HG03139 (cell line): ENCODE measurements at regions not wholly inside any gene's neighbourhood (a gene's known extent, or its start where the extent isn't known, plus 50 kb on each side); places are given as distances from the start of the nearest gene placed in this dataset.
A peak's percentile ranks its signal among the peaks of the same experiment; 100 is the strongest.
"Not testable (repeated sequence)": the region's sequence is repeated elsewhere in the genome, so short reads cannot be mapped to it uniquely, and the experiment has no call there.

Experiments
- ATAC-seq: cut with Tn5 transposase; IDR thresholded peaks from one replicate; pipeline ENCODE4 v1.9.1; 2021; ENCODE audit not compliant: unreplicated experiment

GRCh38 chr11:57871231-57871630 lies 109.6 kb downstream of the CTNND1 start:
- ATAC-seq: no peak

GRCh38 chr11:57873196-57873911 lies 111.8 kb downstream of the CTNND1 start:
- ATAC-seq: no peak

GRCh38 chr11:57874981-57875380 lies 113.4 kb downstream of the CTNND1 start:
- ATAC-seq: no peak

GRCh38 chr11:57881647-57882046 lies 120.0 kb downstream of the CTNND1 start:
- ATAC-seq: no peak

- no peak for ATAC-seq
Measured at GRCh38 chr11:57883630-57884029, 122.0 kb downstream of the CTNND1 start.

GRCh38 chr11:57885298-57886050 lies 123.9 kb downstream of the CTNND1 start:
- ATAC-seq: no peak

- no peak for ATAC-seq
Measured at GRCh38 chr11:57888386-57888785, 126.8 kb downstream of the CTNND1 start.

GRCh38 chr11:57890521-57890920 lies 128.9 kb downstream of the CTNND1 start:
- ATAC-seq: no peak

GRCh38 chr11:57893200-57893599 lies 130.5 kb upstream of the OR9Q1 start:
- ATAC-seq: not testable (repeated sequence)

- no peak for ATAC-seq
Measured at GRCh38 chr11:57896361-57897145, 127.1 kb upstream of the OR9Q1 start.

- ATAC-seq: no peak
Measured at GRCh38 chr11:57899378-57899777, 124.3 kb upstream of the OR9Q1 start.

GRCh38 chr11:57900320-57900719 lies 123.4 kb upstream of the OR9Q1 start:
- ATAC-seq: no peak

GRCh38 chr11:57901278-57901677 lies 122.4 kb upstream of the OR9Q1 start:
- no peak for ATAC-seq

GRCh38 chr11:57901756-57902155 lies 121.9 kb upstream of the OR9Q1 start:
- no peak for ATAC-seq

GRCh38 chr11:57903011-57903410 lies 120.7 kb upstream of the OR9Q1 start:
- no peak for ATAC-seq

- ATAC-seq: peak; percentile 82
Measured at GRCh38 chr11:57903441-57904123, 120.1 kb upstream of the OR9Q1 start.

- no peak for ATAC-seq
Measured at GRCh38 chr11:57904376-57904775, 119.3 kb upstream of the OR9Q1 start.

- ATAC-seq: no peak
Measured at GRCh38 chr11:57905439-57905838, 118.2 kb upstream of the OR9Q1 start.

GRCh38 chr11:57908399-57908798 lies 115.3 kb upstream of the OR9Q1 start:
- ATAC-seq: not testable (repeated sequence)

GRCh38 chr11:57911522-57911921 lies 112.2 kb upstream of the OR9Q1 start:
- not testable (repeated sequence) for ATAC-seq
